ENCODE measurements at regions not wholly inside any gene's neighbourhood (a gene's known extent, or its start where the extent isn't known, plus 50 kb on each side); places are given as distances from the start of the nearest gene placed in this dataset.

- no peak overlapping the region for H3K27ac ChIP-seq
- H3K36me3 ChIP-seq (ENCODE audit: low read depth, missing control alignments) = no peaks in the 10 kb centered on the region
- no peaks in the 10 kb centered on the region for H3K9me3 ChIP-seq
- TF ChIP-seq, protein P1, sequence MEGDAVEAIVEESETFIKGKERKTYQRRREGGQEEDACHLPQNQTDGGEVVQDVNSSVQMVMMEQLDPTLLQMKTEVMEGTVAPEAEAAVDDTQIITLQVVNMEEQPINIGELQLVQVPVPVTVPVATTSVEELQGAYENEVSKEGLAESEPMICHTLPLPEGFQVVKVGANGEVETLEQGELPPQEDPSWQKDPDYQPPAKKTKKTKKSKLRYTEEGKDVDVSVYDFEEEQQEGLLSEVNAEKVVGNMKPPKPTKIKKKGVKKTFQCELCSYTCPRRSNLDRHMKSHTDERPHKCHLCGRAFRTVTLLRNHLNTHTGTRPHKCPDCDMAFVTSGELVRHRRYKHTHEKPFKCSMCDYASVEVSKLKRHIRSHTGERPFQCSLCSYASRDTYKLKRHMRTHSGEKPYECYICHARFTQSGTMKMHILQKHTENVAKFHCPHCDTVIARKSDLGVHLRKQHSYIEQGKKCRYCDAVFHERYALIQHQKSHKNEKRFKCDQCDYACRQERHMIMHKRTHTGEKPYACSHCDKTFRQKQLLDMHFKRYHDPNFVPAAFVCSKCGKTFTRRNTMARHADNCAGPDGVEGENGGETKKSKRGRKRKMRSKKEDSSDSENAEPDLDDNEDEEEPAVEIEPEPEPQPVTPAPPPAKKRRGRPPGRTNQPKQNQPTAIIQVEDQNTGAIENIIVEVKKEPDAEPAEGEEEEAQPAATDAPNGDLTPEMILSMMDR (IDR thresholded peaks at IDR 0.05) = no peak
- no peak for TF ChIP-seq POLR2A (IDR thresholded peaks at IDR 0.05)
- 52 to 71% methylated on average over 2 of the region's 2 CpGs for WGBS, 2 donors
- H3K27me3 ChIP-seq = no peaks in the 10 kb centered on the region
- no peaks in the 10 kb centered on the region for H3K4me1 ChIP-seq
- intact Hi-C loops (cut with DNase I; ENCODE audit: low total_unique reads) = no loop called here
- DNase-seq = no peak
- no peak overlapping the region for H3K4me3 ChIP-seq
These were observed 483.6 kb downstream of the INHBA start for GRCh38 chr7:41219276-41219675.

DNA sequence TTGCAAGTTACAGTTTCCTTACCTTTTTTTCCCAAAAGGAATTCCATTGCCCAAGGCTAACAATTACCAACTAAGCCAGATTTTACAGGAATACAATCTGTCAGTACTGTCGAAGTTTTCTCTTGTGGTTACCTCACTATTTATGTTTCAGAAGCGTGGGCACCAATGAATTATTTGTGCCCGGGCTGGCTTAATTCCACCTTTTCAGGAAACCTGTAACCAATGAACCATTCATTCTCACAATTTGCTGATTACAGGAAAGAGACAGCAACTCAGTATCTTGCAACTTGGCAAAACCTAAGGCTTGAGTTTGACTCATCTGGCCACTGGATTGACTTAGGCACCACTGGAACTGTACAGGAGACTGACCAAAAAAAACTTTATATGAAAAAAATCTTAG lies 485.6 kb downstream of the INHBA start:
- no peak overlapping the region for H3K4me3 ChIP-seq
- no peaks in the 10 kb centered on the region for H3K36me3 ChIP-seq (ENCODE audit: low read depth, missing control alignments)
- H3K9me3 ChIP-seq = no peaks in the 10 kb centered on the region
- no peaks in the 10 kb centered on the region for H3K4me1 ChIP-seq
- intact Hi-C loops (cut with DNase I; ENCODE audit: low total_unique reads) = no loop called here
- WGBS, 2 donors = 90 to 93% methylated on average over 3 of the region's 3 CpGs
- no peak overlapping the region for H3K27ac ChIP-seq
- TF ChIP-seq, protein P1 (IDR thresholded peaks at IDR 0.05) = no peak
- no peak for TF ChIP-seq POLR2A (IDR thresholded peaks at IDR 0.05)
- no peak for DNase-seq
- H3K27me3 ChIP-seq = no peaks in the 10 kb centered on the region

GRCh38 chr7:41207141-41207540 lies 495.7 kb downstream of the INHBA start:
- H3K27ac ChIP-seq = no peak overlapping the region
- H3K9me3 ChIP-seq = no peaks in the 10 kb centered on the region
- intact Hi-C loops (cut with DNase I; ENCODE audit: low total_unique reads) = no loop called here
- H3K4me3 ChIP-seq = no peak overlapping the region
- no peak for DNase-seq
- H3K4me1 ChIP-seq = no peaks in the 10 kb centered on the region
- 71 to 78% methylated on average over 9 of the region's 9 CpGs for WGBS, 2 donors
- no peaks in the 10 kb centered on the region for H3K27me3 ChIP-seq
- no peak for TF ChIP-seq POLR2A (IDR thresholded peaks at IDR 0.05)
- TF ChIP-seq, protein P1 (IDR thresholded peaks at IDR 0.05) = no peak
- H3K36me3 ChIP-seq (ENCODE audit: low read depth, missing control alignments) = no peaks in the 10 kb centered on the region

GRCh38 chr7:41206267-41206666 lies 496.6 kb downstream of the INHBA start:
- H3K27ac ChIP-seq = no peak overlapping the region
- H3K4me1 ChIP-seq = no peaks in the 10 kb centered on the region
- no peak overlapping the region for H3K4me3 ChIP-seq
- no peak for DNase-seq
- H3K27me3 ChIP-seq = no peaks in the 10 kb centered on the region
- H3K9me3 ChIP-seq = no peaks in the 10 kb centered on the region
- intact Hi-C loops (cut with DNase I; ENCODE audit: low total_unique reads) = no loop called here
- WGBS, 2 donors = 48 to 60% methylated on average over 2 of the region's 2 CpGs
- H3K36me3 ChIP-seq (ENCODE audit: low read depth, missing control alignments) = no peaks in the 10 kb centered on the region
- TF ChIP-seq, protein P1 (IDR thresholded peaks at IDR 0.05) = no peak
- TF ChIP-seq POLR2A (IDR thresholded peaks at IDR 0.05) = no peak

DNA sequence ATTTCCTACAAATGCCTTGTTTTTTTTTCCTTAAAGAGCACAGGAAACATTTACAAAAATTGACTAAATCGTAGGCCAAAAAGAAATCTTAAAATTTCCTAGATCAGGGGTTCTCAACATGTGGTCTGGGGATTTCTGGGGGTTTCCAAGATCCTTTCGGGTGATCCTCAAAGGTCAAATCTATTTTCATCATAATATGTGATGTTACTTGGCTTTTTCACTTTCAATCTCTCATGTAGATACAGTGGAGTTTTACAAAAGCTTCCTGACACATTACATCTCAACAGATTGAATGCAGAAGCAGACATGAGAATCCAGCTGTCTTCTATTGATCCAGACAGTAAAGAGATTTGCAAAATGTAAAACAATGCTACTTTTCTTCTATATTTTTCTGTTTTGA lies 497.3 kb downstream of the INHBA start:
- Histone ChIP-seq H3K27ac (no peak overlapping the region), H3K4me1 (no peaks in the 10 kb centered on the region), H3K27me3 (no peaks in the 10 kb centered on the region), H3K4me3 (no peak overlapping the region), H3K36me3 (ENCODE audit: low read depth, missing control alignments) (no peaks in the 10 kb centered on the region), H3K9me3 (no peaks in the 10 kb centered on the region)
- no peak for DNase-seq
- intact Hi-C loops (cut with DNase I; ENCODE audit: low total_unique reads) = no loop called here
- TF ChIP-seq POLR2A (IDR thresholded peaks at IDR 0.05) = no peak
- TF ChIP-seq, protein P1 (IDR thresholded peaks at IDR 0.05) = no peak
- 60 to 71% methylated on average over 2 of the region's 2 CpGs for WGBS, 2 donors
